PC-9 (cell line): ENCODE measurements at regions not wholly inside any gene's neighbourhood (a gene's known extent, or its start where the extent isn't known, plus 50 kb on each side); places are given as distances from the start of the nearest gene placed in this dataset.

ENCODE experiments used
- EZH2 ChIP-seq: fragments of 200-600 bp; sonication (generic); IDR thresholded peaks from 2 replicates; pipeline ENCODE4 v1.8.0; 2017; ENCODE audit warnings: antibody characterized with exemption, low read depth
- TF ChIP-seq, protein P1 (sequence below): fragments of 200-600 bp; sonication (generic); conservative IDR thresholded peaks from 2 replicates; pipeline ENCODE4 v1.6.1; 2017; ENCODE audit warnings: mixed run types, antibody characterized with exemption, mild to moderate bottlenecking, moderate library complexity

DNA sequence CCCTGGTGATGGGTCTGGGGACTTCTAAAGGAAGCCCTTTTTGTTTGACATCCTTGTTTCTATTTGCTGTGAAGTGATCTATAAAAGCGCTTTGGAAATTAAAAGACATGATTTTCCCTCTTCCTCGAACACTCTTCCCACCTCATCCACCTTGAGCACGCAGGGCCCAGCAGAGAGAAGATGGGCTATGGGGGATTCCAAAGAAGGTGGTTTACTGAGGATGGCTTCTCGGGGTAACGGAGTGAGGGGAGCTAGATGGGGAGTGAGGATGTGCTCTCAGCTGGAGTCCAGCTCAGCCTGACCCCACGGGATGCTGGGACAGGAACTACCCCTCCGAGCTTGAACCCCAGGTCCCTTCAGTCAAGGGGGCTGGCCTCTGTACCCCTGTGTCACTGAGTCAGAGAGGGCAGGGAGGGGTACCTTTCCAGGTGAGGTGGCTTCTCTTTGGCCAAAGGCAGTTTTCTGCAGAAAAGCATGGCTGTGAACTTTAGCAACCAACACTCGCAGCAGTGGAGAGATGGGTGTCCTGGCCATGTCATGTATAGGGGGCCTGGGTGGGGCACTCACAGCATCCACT, 180.7 kb upstream of the SMAD3 start:
- TF ChIP-seq, protein P1, sequence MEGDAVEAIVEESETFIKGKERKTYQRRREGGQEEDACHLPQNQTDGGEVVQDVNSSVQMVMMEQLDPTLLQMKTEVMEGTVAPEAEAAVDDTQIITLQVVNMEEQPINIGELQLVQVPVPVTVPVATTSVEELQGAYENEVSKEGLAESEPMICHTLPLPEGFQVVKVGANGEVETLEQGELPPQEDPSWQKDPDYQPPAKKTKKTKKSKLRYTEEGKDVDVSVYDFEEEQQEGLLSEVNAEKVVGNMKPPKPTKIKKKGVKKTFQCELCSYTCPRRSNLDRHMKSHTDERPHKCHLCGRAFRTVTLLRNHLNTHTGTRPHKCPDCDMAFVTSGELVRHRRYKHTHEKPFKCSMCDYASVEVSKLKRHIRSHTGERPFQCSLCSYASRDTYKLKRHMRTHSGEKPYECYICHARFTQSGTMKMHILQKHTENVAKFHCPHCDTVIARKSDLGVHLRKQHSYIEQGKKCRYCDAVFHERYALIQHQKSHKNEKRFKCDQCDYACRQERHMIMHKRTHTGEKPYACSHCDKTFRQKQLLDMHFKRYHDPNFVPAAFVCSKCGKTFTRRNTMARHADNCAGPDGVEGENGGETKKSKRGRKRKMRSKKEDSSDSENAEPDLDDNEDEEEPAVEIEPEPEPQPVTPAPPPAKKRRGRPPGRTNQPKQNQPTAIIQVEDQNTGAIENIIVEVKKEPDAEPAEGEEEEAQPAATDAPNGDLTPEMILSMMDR = no peak
- TF ChIP-seq EZH2 = no peak
